DND-41 (cell line): ENCODE measurements at regions not wholly inside any gene's neighbourhood (a gene's known extent, or its start where the extent isn't known, plus 50 kb on each side); places are given as distances from the start of the nearest gene placed in this dataset.

Source experiments
- EZH2 ChIP-seq: IDR thresholded peaks from 3 replicates; pipeline ENCODE4 v1.6.1; 2012; ENCODE audit warnings: borderline replicate concordance, low read depth, mild to moderate bottlenecking, moderate library complexity, low read length, inconsistent platforms; ENCODE audit not compliant: severe bottlenecking
- TF ChIP-seq, protein P1 (sequence below): IDR thresholded peaks from 2 replicates; pipeline ENCODE4 v1.5.1; 2012; ENCODE audit warnings: borderline replicate concordance, low read length, moderate library complexity, mild to moderate bottlenecking; ENCODE audit not compliant: poor library complexity, severe bottlenecking; ENCODE audit errors: extremely low read depth

DNA sequence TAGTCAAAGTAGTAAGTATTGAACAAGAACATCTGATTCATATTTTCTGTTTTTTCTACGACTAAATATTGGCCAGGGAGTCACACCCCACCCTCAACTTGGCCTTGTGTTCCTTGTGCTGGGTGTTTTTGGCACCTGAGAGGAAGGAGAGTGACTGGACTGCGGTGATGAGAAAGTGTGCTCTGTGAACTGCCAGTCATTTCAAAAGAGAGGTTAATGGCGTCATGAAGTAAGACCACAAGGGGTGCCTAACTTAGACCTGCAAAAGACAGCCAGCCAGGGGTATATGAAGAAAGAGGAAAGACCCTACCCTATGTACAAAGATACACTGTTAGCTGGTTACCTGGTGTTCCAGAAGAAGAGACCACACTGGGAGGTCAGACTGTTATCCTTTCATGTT lies 58.4 kb upstream of the COL8A1 start:
- TF ChIP-seq, protein P1, sequence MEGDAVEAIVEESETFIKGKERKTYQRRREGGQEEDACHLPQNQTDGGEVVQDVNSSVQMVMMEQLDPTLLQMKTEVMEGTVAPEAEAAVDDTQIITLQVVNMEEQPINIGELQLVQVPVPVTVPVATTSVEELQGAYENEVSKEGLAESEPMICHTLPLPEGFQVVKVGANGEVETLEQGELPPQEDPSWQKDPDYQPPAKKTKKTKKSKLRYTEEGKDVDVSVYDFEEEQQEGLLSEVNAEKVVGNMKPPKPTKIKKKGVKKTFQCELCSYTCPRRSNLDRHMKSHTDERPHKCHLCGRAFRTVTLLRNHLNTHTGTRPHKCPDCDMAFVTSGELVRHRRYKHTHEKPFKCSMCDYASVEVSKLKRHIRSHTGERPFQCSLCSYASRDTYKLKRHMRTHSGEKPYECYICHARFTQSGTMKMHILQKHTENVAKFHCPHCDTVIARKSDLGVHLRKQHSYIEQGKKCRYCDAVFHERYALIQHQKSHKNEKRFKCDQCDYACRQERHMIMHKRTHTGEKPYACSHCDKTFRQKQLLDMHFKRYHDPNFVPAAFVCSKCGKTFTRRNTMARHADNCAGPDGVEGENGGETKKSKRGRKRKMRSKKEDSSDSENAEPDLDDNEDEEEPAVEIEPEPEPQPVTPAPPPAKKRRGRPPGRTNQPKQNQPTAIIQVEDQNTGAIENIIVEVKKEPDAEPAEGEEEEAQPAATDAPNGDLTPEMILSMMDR, result no peak
- TF ChIP-seq EZH2, result no peak
